Heart left ventricle (tissue), 16 donors: ENCODE measurements at regions not wholly inside any gene's neighbourhood (a gene's known extent, or its start where the extent isn't known, plus 50 kb on each side); places are given as distances from the start of the nearest gene placed in this dataset.
"Not testable (repeated sequence)": the region's sequence is repeated elsewhere in the genome, so short reads cannot be mapped to it uniquely, and the experiment has no call there.

Experiments
- ATAC-seq, 4 donors: fragments of 200-7000 bp; cut with Tn5 transposase; one replicate each; pipeline ENCODE4 v1.9.1; 2020 to 2022; ENCODE audit warnings: moderate library complexity in 4 of 4, mild to moderate bottlenecking in 3 of 4, moderate number of reproducible peaks in 1 of 4
- DNase-seq, 5 donors: peaks; one replicate each; pipeline ENCODE4 v3.0.0-alpha.2; 2020
- H3K27ac ChIP-seq, 12 donors: fragments of 200-600 bp; sonication (generic) in 4 of 12; one replicate each; pipeline versions ENCODE4 v1.5.0 to v1.8.0; 2016 to 2022; ENCODE audit warnings: mild to moderate bottlenecking in 2 of 12
- H3K27me3 ChIP-seq, 9 donors: fragments of 200-600 bp; sonication (generic) in 2 of 9; one replicate each; pipeline versions ENCODE4 v1.5.1 to v1.8.0; 2016 to 2022; ENCODE audit warnings: mild to moderate bottlenecking in 3 of 9
- H3K36me3 ChIP-seq, 9 donors: fragments of 200-600 bp; sonication (generic) in 2 of 9; one replicate each; pipeline versions ENCODE4 v1.5.0 to v1.8.0; 2018 to 2022; ENCODE audit warnings: mild to moderate bottlenecking in 2 of 9
- H3K4me1 ChIP-seq, 12 donors: fragments of 200-600 bp; sonication (generic) in 4 of 12; one replicate each; pipeline versions ENCODE4 v1.5.0 to v1.8.0; 2016 to 2022; ENCODE audit warnings: mild to moderate bottlenecking in 3 of 12
- H3K4me3 ChIP-seq, 12 donors: fragments of 200-600 bp; sonication (generic) in 4 of 12; one replicate each; pipeline versions ENCODE4 v1.5.0 to v1.8.0; 2017 to 2022; ENCODE audit warnings: mild to moderate bottlenecking in 9 of 12, moderate library complexity in 4 of 12
- H3K9me3 ChIP-seq, 12 donors: fragments of 200-600 bp; sonication (generic) in 4 of 12; one replicate each; pipeline versions ENCODE4 v1.5.0 to v1.8.0; 2016 to 2022; ENCODE audit warnings: mild to moderate bottlenecking in 1 of 12
- POLR2A ChIP-seq, 2 donors: fragments of 450-650 bp; IDR thresholded peaks; one replicate each; pipeline ENCODE4 v1.6.1; 2017; ENCODE audit warnings: antibody characterized with exemption in 2 of 2, mild to moderate bottlenecking in 2 of 2, moderate library complexity in 2 of 2
- WGBS, 4 donors: extraction: QIAGEN DNeasy Blood & Tissue Kit in 2 of 4; methylation state at CpG; one replicate each; pipeline versions ENCODE4 v1.1.5 to v1.1.7; 2013 to 2018; 5-methylcytosine and 5-hydroxymethylcytosine counted together
- intact Hi-C, 10 donors: fragments of 100-400 bp; cut with DNase I; formaldehyde crosslinking; loops; one replicate each; pipeline versions ENCODE4 v1.11.1 to v1.14.2; 2022
- TF ChIP-seq, protein P1 (sequence below), 12 donors: fragments of 200-600 bp; sonication (generic) in 4 of 12; IDR thresholded peaks; one replicate each; pipeline versions ENCODE4 v1.5.0 to v1.8.0; 2018 to 2022; ENCODE audit warnings: antibody characterized with exemption in 12 of 12, mild to moderate bottlenecking in 5 of 12
- donor health status: ischemic (EF 13 %, LVEDD 7.1; RV severe dilation, severe dysfunction).
- donor health status: healthy with polysubstance abuse.
- donor health status: DM: no; HTN: yes; CAD: no.
- donor health status: DM: no; HTN: no; CAD: no.
- donor health status: ischemic (EF 25% LVEDD 6.9; RV normal size, moderate dysfunction).
- donor health status: ischemic (EF 25% LVEDD 5.7; RV mildly dilated, moderate dysfunction).
- donor health status: healthy.
- donor health status: DM: yes; HTN: yes; CAD: no.
- donor health status: ischemic (EF 35%, LVEDD 5.7; RV mildly dilated, moderate dysfunction).
- donor health status: nonischemic (EF 11% LVEDD 7.7; RV severe dilation, severe dysfunction).
- donor health status: DM: yes; HTN: yes; CAD: no.
- donor health status: PGD.
- donor health status: ischemic (EF 29% LVEDD 5.4; RV normal size, mild dysfunction).
- donor health status: nonischemic (EF 23%, LVEDD 6.1; RV moderate dilation, normal function).

DNA sequence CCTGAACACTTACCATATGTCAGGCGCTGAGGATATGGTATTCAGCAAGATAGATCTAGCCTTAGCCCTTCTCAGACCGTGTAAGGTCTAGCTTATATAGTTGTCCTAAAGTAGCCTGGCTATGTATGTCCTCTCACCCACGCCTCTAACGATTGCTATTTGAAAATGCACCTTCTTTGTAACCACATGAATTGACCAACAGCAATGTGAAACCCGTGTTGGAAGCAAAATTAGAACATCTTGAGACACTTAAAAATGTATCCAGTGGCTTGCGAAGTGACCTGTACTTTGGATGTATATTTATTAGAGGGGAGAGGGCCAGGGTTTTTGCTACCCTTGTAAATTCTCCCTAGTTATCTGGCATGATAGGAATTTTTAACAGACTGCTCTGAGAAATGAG, 860.0 kb upstream of the ZEB2 start:
- Histone ChIP-seq H3K4me3 (no peak overlapping the region), H3K9me3 (no peaks in the 10 kb centered on the region), H3K27ac (no peak overlapping the region), H3K27me3 (no peaks in the 10 kb centered on the region), H3K36me3 (no peaks in the 10 kb centered on the region), H3K4me1 (no peaks in the 10 kb centered on the region)
- no peak for ATAC-seq
- intact Hi-C loops, result no loop called here
- DNase-seq, result no peak
- no peak for TF ChIP-seq POLR2A (IDR thresholded peaks at IDR 0.05)
- TF ChIP-seq, protein P1, sequence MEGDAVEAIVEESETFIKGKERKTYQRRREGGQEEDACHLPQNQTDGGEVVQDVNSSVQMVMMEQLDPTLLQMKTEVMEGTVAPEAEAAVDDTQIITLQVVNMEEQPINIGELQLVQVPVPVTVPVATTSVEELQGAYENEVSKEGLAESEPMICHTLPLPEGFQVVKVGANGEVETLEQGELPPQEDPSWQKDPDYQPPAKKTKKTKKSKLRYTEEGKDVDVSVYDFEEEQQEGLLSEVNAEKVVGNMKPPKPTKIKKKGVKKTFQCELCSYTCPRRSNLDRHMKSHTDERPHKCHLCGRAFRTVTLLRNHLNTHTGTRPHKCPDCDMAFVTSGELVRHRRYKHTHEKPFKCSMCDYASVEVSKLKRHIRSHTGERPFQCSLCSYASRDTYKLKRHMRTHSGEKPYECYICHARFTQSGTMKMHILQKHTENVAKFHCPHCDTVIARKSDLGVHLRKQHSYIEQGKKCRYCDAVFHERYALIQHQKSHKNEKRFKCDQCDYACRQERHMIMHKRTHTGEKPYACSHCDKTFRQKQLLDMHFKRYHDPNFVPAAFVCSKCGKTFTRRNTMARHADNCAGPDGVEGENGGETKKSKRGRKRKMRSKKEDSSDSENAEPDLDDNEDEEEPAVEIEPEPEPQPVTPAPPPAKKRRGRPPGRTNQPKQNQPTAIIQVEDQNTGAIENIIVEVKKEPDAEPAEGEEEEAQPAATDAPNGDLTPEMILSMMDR (IDR thresholded peaks at IDR 0.05), result no peak
- 79 to 85% (median 82%) methylated on average over 6 of the region's 6 CpGs for WGBS, 4 donors

- DNase-seq (no peak), ATAC-seq (no peak)
- intact Hi-C loops, result no loop called here
Observed at GRCh38 chr2:145374165-145374564, 854.2 kb upstream of the ZEB2 start.

GRCh38 chr2:145367334-145367733, 847.4 kb upstream of the ZEB2 start:
- H3K4me1 ChIP-seq, H3K36me3 ChIP-seq, ATAC-seq, intact Hi-C loops, H3K4me3 ChIP-seq, H3K9me3 ChIP-seq, H3K27me3 ChIP-seq, DNase-seq, H3K27ac ChIP-seq: not testable (repeated sequence)
- 95 to 96% (median 95%) methylated on average over 3 of the region's 3 CpGs for WGBS, 4 donors

More at GRCh38 chr2:145374165-145374564, 854.2 kb upstream of the ZEB2 start:
- no peak overlapping the region for H3K27ac ChIP-seq
- no peaks in the 10 kb centered on the region for H3K36me3 ChIP-seq
- H3K9me3 ChIP-seq, result no peaks in the 10 kb centered on the region
- no peaks in the 10 kb centered on the region for H3K4me1 ChIP-seq
- H3K4me3 ChIP-seq, result no peak overlapping the region
- no peaks in the 10 kb centered on the region for H3K27me3 ChIP-seq
- TF ChIP-seq, protein P1 (IDR thresholded peaks at IDR 0.05), result no peak
- no peak for TF ChIP-seq POLR2A (IDR thresholded peaks at IDR 0.05)

DNA sequence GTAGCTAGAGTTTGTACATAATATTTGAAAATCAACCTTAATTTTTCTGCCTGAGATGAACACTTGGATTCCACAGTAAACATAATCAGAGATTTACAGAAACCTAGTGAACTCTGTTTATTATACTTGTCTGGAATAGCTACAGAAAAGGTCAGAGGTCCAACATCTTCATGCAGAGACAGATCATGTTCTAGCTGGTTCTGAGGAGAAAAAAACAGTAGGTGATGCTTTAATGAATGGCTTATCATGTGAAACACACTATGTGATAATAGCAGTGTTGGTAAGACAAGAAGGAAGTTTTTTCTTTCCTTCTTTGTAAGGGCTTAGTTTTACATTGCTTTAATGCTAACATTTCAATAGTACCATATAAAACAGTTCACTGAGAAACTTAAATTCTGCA, 846.4 kb upstream of the ZEB2 start:
- H3K4me3 ChIP-seq, result no peak overlapping the region
- H3K27me3 ChIP-seq, result no peaks in the 10 kb centered on the region
- no peak overlapping the region for H3K27ac ChIP-seq
- no peaks in the 10 kb centered on the region for H3K36me3 ChIP-seq
- H3K9me3 ChIP-seq, result peaks cover 0 to 5% (median 0%) of the 10 kb centered on the region in 12 donors
- no peaks in the 10 kb centered on the region for H3K4me1 ChIP-seq
- no peak for DNase-seq
- intact Hi-C loops, result no loop called here
- no peak for TF ChIP-seq POLR2A (IDR thresholded peaks at IDR 0.05)
- TF ChIP-seq, protein P1 (IDR thresholded peaks at IDR 0.05), result no peak
- ATAC-seq, result no peak

GRCh38 chr2:145360129-145360790, 840.3 kb upstream of the ZEB2 start:
- WGBS, 4 donors, result 90 to 95% (median 91%) methylated on average over 7 of the region's 7 CpGs
- no peak overlapping the region for H3K27ac ChIP-seq
- no peaks in the 10 kb centered on the region for H3K27me3 ChIP-seq
- no peak overlapping the region for H3K4me3 ChIP-seq
- no peak for DNase-seq
- TF ChIP-seq POLR2A (IDR thresholded peaks at IDR 0.05), result no peak
- TF ChIP-seq, protein P1 (IDR thresholded peaks at IDR 0.05), result no peak
- intact Hi-C loops, result no loop called here
- H3K36me3 ChIP-seq, result no peaks in the 10 kb centered on the region
- H3K9me3 ChIP-seq, result no peaks in the 10 kb centered on the region
- H3K4me1 ChIP-seq, result no peaks in the 10 kb centered on the region
- no peak for ATAC-seq
